H9 (cell line): ENCODE measurements at regions not wholly inside any gene's neighbourhood (a gene's known extent, or its start where the extent isn't known, plus 50 kb on each side); places are given as distances from the start of the nearest gene placed in this dataset.

Source experiments
- DNase-seq: peaks from one replicate; pipeline ENCODE4 v3.0.0-alpha.2; 2017
- H2AFZ ChIP-seq: one replicate; pipeline ENCODE4 v1.6.1; 2013; ENCODE audit warnings: mild to moderate bottlenecking, low read length, control low read depth, moderate library complexity
- H2AK5ac ChIP-seq: 2 replicates; pipeline ENCODE4 v1.6.1; 2013; ENCODE audit warnings: low read length, control low read depth, mixed read lengths; ENCODE audit not compliant: insufficient read length
- H2BK120ac ChIP-seq: one replicate; pipeline ENCODE4 v1.6.1; 2013; ENCODE audit warnings: low read depth, mild to moderate bottlenecking, low read length, control low read depth, inconsistent platforms; ENCODE audit not compliant: poor library complexity, severe bottlenecking
- H2BK12ac ChIP-seq: 2 replicates; pipeline ENCODE4 v1.6.1; 2013; ENCODE audit warnings: low read length, control low read depth, mixed read lengths, low read depth; ENCODE audit not compliant: insufficient read length
- H2BK15ac ChIP-seq: 2 replicates; pipeline ENCODE4 v1.6.1; 2013; ENCODE audit warnings: low read depth, low read length, control low read depth
- H2BK20ac ChIP-seq: one replicate; pipeline ENCODE4 v1.6.1; 2013; ENCODE audit warnings: low read depth, mild to moderate bottlenecking, low read length, control low read depth, inconsistent platforms; ENCODE audit not compliant: poor library complexity, severe bottlenecking
- H2BK5ac ChIP-seq: 2 replicates; pipeline ENCODE4 v1.6.1; 2013; ENCODE audit warnings: low read length, control low read depth, mixed read lengths; ENCODE audit not compliant: insufficient read length
- H3K14ac ChIP-seq: 2 replicates; pipeline ENCODE4 v1.6.1; 2013; ENCODE audit warnings: low read length, control low read depth; ENCODE audit not compliant: insufficient read depth
- H3K18ac ChIP-seq: 2 replicates; pipeline ENCODE4 v1.6.1; 2013; ENCODE audit warnings: low read depth, mild to moderate bottlenecking, mixed read lengths, low read length, control low read depth; ENCODE audit not compliant: insufficient read length
- H3K23ac ChIP-seq: 2 replicates; pipeline ENCODE4 v1.6.1; 2013; ENCODE audit warnings: low read length, control low read depth, mixed read lengths, low read depth; ENCODE audit not compliant: insufficient read length
- H3K23me2 ChIP-seq: 2 replicates; pipeline ENCODE4 v1.6.1; 2013; ENCODE audit warnings: low read depth, mild to moderate bottlenecking, mixed read lengths, low read length, control low read depth; ENCODE audit not compliant: insufficient read length, poor library complexity, severe bottlenecking
- H3K27ac ChIP-seq: 2 replicates; pipeline ENCODE4 v1.5.1; 2013; ENCODE audit warnings: low read length, control low read depth, mixed read lengths, low read depth; ENCODE audit not compliant: insufficient read length
- H3K27me3 ChIP-seq: 2 replicates; pipeline ENCODE4 v1.6.1; 2013; ENCODE audit warnings: low read length, control low read depth, inconsistent platforms; ENCODE audit not compliant: insufficient read depth
- H3K4ac ChIP-seq: 2 replicates; pipeline ENCODE4 v1.6.1; 2013; ENCODE audit warnings: low read depth, mild to moderate bottlenecking, control low read depth, inconsistent platforms, low read length, moderate library complexity
- H3K4me1 ChIP-seq: 2 replicates; pipeline ENCODE4 v1.6.1; 2013; ENCODE audit warnings: low read length, control low read depth, inconsistent platforms; ENCODE audit not compliant: insufficient read depth
- H3K4me2 ChIP-seq: 2 replicates; pipeline ENCODE4 v1.6.1; 2013; ENCODE audit warnings: low read length, control low read depth, mixed read lengths; ENCODE audit not compliant: insufficient read length, insufficient read depth
- H3K56ac ChIP-seq: 2 replicates; pipeline ENCODE4 v1.6.1; 2013; ENCODE audit warnings: low read depth, mild to moderate bottlenecking, mixed read lengths, low read length, control low read depth; ENCODE audit not compliant: insufficient read length
- H3K79me1 ChIP-seq: 2 replicates; pipeline ENCODE4 v1.6.1; 2013; ENCODE audit warnings: low read depth, mild to moderate bottlenecking, moderate library complexity, low read length, control low read depth, inconsistent platforms; ENCODE audit not compliant: insufficient read depth, poor library complexity, severe bottlenecking
- H3K79me2 ChIP-seq: 2 replicates; pipeline ENCODE4 v1.6.1; 2013; ENCODE audit warnings: low read length, control low read depth, inconsistent platforms; ENCODE audit not compliant: insufficient read depth
- H3K9ac ChIP-seq: 2 replicates; pipeline ENCODE4 v1.6.1; 2013; ENCODE audit warnings: low read length, control low read depth, mixed read lengths; ENCODE audit not compliant: insufficient read length; ENCODE audit errors: extremely low read depth
- H3K9me3 ChIP-seq: one replicate; pipeline ENCODE4 v1.6.1; 2013; ENCODE audit warnings: low read depth, low read length, inconsistent platforms; ENCODE audit not compliant: control insufficient read depth
- H3T11ph ChIP-seq: one replicate; pipeline ENCODE4 v1.6.1; 2013; ENCODE audit warnings: mild to moderate bottlenecking, low read length, control low read depth, inconsistent platforms
- H4K20me1 ChIP-seq: one replicate; pipeline ENCODE4 v1.6.1; 2013; ENCODE audit not compliant: control insufficient read depth, insufficient read length, insufficient read depth
- H4K5ac ChIP-seq: 2 replicates; pipeline ENCODE4 v1.6.1; 2013; ENCODE audit warnings: low read depth, mild to moderate bottlenecking, mixed read lengths, low read length, control low read depth; ENCODE audit not compliant: insufficient read length
- H4K8ac ChIP-seq: replicated peaks from 2 replicates; pipeline ENCODE4 v1.6.1; 2013; ENCODE audit warnings: low read length, control low read depth, mixed read lengths, low read depth; ENCODE audit not compliant: insufficient read length
- H4K91ac ChIP-seq: 2 replicates; pipeline ENCODE4 v1.6.1; 2013; ENCODE audit warnings: low read depth, mild to moderate bottlenecking, moderate library complexity, mixed read lengths, low read length, control low read depth; ENCODE audit not compliant: insufficient read length
- H3K27ac Mint-ChIP-seq, 3 experiments: 2 replicates in 2 of 3; 3 replicates in 1 of 3; pipeline ENCODE4 v1.8.0; 2020 to 2021; ENCODE audit warnings: mixed read lengths in 3 of 3, mild to moderate bottlenecking in 1 of 3, moderate library complexity in 1 of 3
- H3K27me3 Mint-ChIP-seq: 2 replicates; pipeline ENCODE4 v1.8.0; 2021; ENCODE audit warnings: low read depth, mild to moderate bottlenecking, moderate library complexity, mixed read lengths
- H3K36me3 Mint-ChIP-seq, 3 experiments: 2 replicates in 2 of 3; 3 replicates in 1 of 3; pipeline ENCODE4 v1.8.0; 2020 to 2021; ENCODE audit warnings: low read depth in 3 of 3, mixed read lengths in 3 of 3; ENCODE audit not compliant: insufficient read depth in 1 of 3
- H3K4me1 Mint-ChIP-seq, 2 experiments: 2 replicates each; pipeline ENCODE4 v1.8.0; 2020; ENCODE audit warnings: mixed read lengths in 2 of 2
- H3K4me3 Mint-ChIP-seq, 2 experiments: 2 replicates in 1 of 2; 3 replicates in 1 of 2; pipeline ENCODE4 v1.8.0; 2020 to 2021; ENCODE audit warnings: mild to moderate bottlenecking in 2 of 2, mixed read lengths in 2 of 2, moderate library complexity in 1 of 2
- H3K9me3 Mint-ChIP-seq, 2 experiments: 2 replicates in 1 of 2; 3 replicates in 1 of 2; pipeline ENCODE4 v1.8.0; 2020; ENCODE audit warnings: mild to moderate bottlenecking in 2 of 2, mixed read lengths in 2 of 2, moderate library complexity in 1 of 2
- CTCF ChIP-seq: fragments of 200-600 bp; sonication (generic); conservative IDR thresholded peaks from 3 replicates; pipeline ENCODE4 v1.8.0; 2021; ENCODE audit warnings: antibody characterized with exemption, mild to moderate bottlenecking
- WGBS: extraction: QIAGEN DNeasy Blood & Tissue Kit; methylation state at CpG from one replicate; pipeline ENCODE4 v1.1.7; 2013; ENCODE audit warnings: missing lambda C conversion rate, low lambda C conversion rate, mixed read lengths; ENCODE audit not compliant: insufficient read length; ENCODE audit errors: extremely low coverage; 5-methylcytosine and 5-hydroxymethylcytosine counted together

GRCh38 chr1:78387201-78387600 lies 103.6 kb upstream of the PTGFR start:
- Histone ChIP-seq H4K5ac (no peak overlapping the region), H3K14ac (no peak overlapping the region), H3K23me2 (no peaks in the 10 kb centered on the region), H4K8ac (no peak overlapping the region), H3K56ac (no peak overlapping the region), H3K27ac (no peak overlapping the region), H3K79me1 (no peaks in the 10 kb centered on the region), H4K20me1 (no peaks in the 10 kb centered on the region), H2BK5ac (no peak overlapping the region), H2AFZ (no peak overlapping the region), H2BK12ac (no peak overlapping the region), H3K23ac (no peak overlapping the region), H2AK5ac (no peak overlapping the region), H3K79me2 (no peaks in the 10 kb centered on the region), H3K27me3 (no peaks in the 10 kb centered on the region), H4K91ac (no peak overlapping the region), H3K18ac (no peak overlapping the region), H3K4me1 (no peaks in the 10 kb centered on the region), H2BK20ac (no peak overlapping the region), H3K4ac (no peak overlapping the region), H3K4me2 (no peak overlapping the region), H3K9me3 (no peaks in the 10 kb centered on the region), H3T11ph (no peak overlapping the region), H2BK120ac (no peak overlapping the region), H3K9ac (no peak overlapping the region), H2BK15ac (no peak overlapping the region)
- Mint-ChIP-seq H3K4me1 (peaks cover 0 to 3% of the 10 kb centered on the region in 2 experiments; a peak in 3 of 4 replicates), H3K27me3 (peaks cover 10% of the 10 kb centered on the region), H3K27ac (peak overlapping the region in 1 of 3 experiments; percentile 7; a peak in 1 of 7 replicates), H3K36me3 (no peaks in the 10 kb centered on the region), H3K9me3 (no peaks in the 10 kb centered on the region), H3K4me3 (no peak overlapping the region)
- TF ChIP-seq CTCF, result no peak
- WGBS, result no CpG with 5 or more reads among the region's 2 CpGs
- DNase-seq, result no peak
